Mucosa of rectum (tissue), 2 donors: ENCODE measurements at regions not wholly inside any gene's neighbourhood (a gene's known extent, or its start where the extent isn't known, plus 50 kb on each side); places are given as distances from the start of the nearest gene placed in this dataset.

Experiments
- H3K27ac ChIP-seq, 2 donors: one replicate each; pipeline ENCODE4 v1.7.0; 2013; ENCODE audit warnings: inconsistent platforms in 2 of 2, low read depth in 2 of 2, low read length in 2 of 2
- H3K27me3 ChIP-seq, 2 donors: one replicate each; pipeline ENCODE4 v1.7.0; 2013; ENCODE audit warnings: low read length in 2 of 2; ENCODE audit not compliant: control insufficient read depth in 2 of 2, insufficient read depth in 2 of 2
- H3K36me3 ChIP-seq, 2 donors: one replicate each; pipeline ENCODE4 v1.7.0; 2013; ENCODE audit warnings: low read length in 2 of 2; ENCODE audit not compliant: control insufficient read depth in 2 of 2, insufficient read depth in 2 of 2
- H3K4me1 ChIP-seq, 2 donors: one replicate each; pipeline ENCODE4 v1.7.0; 2013; ENCODE audit warnings: low read length in 2 of 2, mild to moderate bottlenecking in 1 of 2; ENCODE audit not compliant: control insufficient read depth in 2 of 2, insufficient read depth in 2 of 2
- H3K4me3 ChIP-seq, 2 donors: one replicate each; pipeline ENCODE4 v1.7.0; 2013; ENCODE audit warnings: low read length in 2 of 2
- H3K9ac ChIP-seq, 2 donors: one replicate each; pipeline ENCODE4 v1.7.0; 2013; ENCODE audit warnings: low read length in 2 of 2, low read depth in 1 of 2, mild to moderate bottlenecking in 1 of 2
- H3K9me3 ChIP-seq, 2 donors: one replicate each; pipeline ENCODE4 v1.7.0; 2013; ENCODE audit warnings: low read length in 2 of 2; ENCODE audit not compliant: control insufficient read depth in 2 of 2
- donor health status: healthy.
- donor health status: Normal muscosa, but diverticular disease.

- Histone ChIP-seq H3K9ac (no peak overlapping the region), H3K27me3 (no peaks in the 10 kb centered on the region), H3K27ac (no peak overlapping the region), H3K36me3 (no peaks in the 10 kb centered on the region), H3K4me3 (no peak overlapping the region), H3K4me1 (no peaks in the 10 kb centered on the region), H3K9me3 (peaks cover 0 to 2% of the 10 kb centered on the region in 2 donors)
Observed at GRCh38 chr6:9978480-9978879, 436.4 kb downstream of the TFAP2A start.

- Histone ChIP-seq H3K4me1 (no peaks in the 10 kb centered on the region), H3K27ac (no peak overlapping the region), H3K27me3 (no peaks in the 10 kb centered on the region), H3K9me3 (peaks cover 0 to 2% of the 10 kb centered on the region in 2 donors), H3K9ac (no peak overlapping the region), H3K4me3 (no peak overlapping the region), H3K36me3 (no peaks in the 10 kb centered on the region)
Observed at GRCh38 chr6:9977411-9977810, 437.5 kb downstream of the TFAP2A start.

GRCh38 chr6:9961646-9962045 lies 453.2 kb downstream of the TFAP2A start:
- H3K4me3 ChIP-seq, result no peak overlapping the region
- H3K4me1 ChIP-seq, result no peaks in the 10 kb centered on the region
- H3K36me3 ChIP-seq, result no peaks in the 10 kb centered on the region
- H3K9ac ChIP-seq, result no peak overlapping the region
- no peaks in the 10 kb centered on the region for H3K9me3 ChIP-seq
- H3K27me3 ChIP-seq, result no peaks in the 10 kb centered on the region
- H3K27ac ChIP-seq, result no peak overlapping the region

GRCh38 chr6:9957215-9957759 lies 457.6 kb downstream of the TFAP2A start:
- no peak overlapping the region for H3K27ac ChIP-seq
- H3K36me3 ChIP-seq, result no peaks in the 10 kb centered on the region
- no peaks in the 10 kb centered on the region for H3K4me1 ChIP-seq
- no peak overlapping the region for H3K9ac ChIP-seq
- no peak overlapping the region for H3K4me3 ChIP-seq
- H3K27me3 ChIP-seq, result no peaks in the 10 kb centered on the region
- no peaks in the 10 kb centered on the region for H3K9me3 ChIP-seq

- Histone ChIP-seq H3K4me3 (no peak overlapping the region), H3K27me3 (no peaks in the 10 kb centered on the region), H3K9ac (no peak overlapping the region), H3K27ac (no peak overlapping the region), H3K9me3 (no peaks in the 10 kb centered on the region), H3K36me3 (no peaks in the 10 kb centered on the region), H3K4me1 (no peaks in the 10 kb centered on the region)
Observed at GRCh38 chr6:9948678-9949077, 466.2 kb downstream of the TFAP2A start.

- Histone ChIP-seq H3K9ac (no peak overlapping the region), H3K27me3 (no peaks in the 10 kb centered on the region), H3K27ac (no peak overlapping the region), H3K4me3 (no peak overlapping the region), H3K4me1 (no peaks in the 10 kb centered on the region), H3K36me3 (no peaks in the 10 kb centered on the region), H3K9me3 (no peaks in the 10 kb centered on the region)
Observed at GRCh38 chr6:9943986-9944385, 470.9 kb downstream of the TFAP2A start.

GRCh38 chr6:9943026-9943425 lies 471.8 kb downstream of the TFAP2A start:
- no peaks in the 10 kb centered on the region for H3K4me1 ChIP-seq
- no peaks in the 10 kb centered on the region for H3K9me3 ChIP-seq
- H3K27ac ChIP-seq, result no peak overlapping the region
- H3K36me3 ChIP-seq, result no peaks in the 10 kb centered on the region
- no peaks in the 10 kb centered on the region for H3K27me3 ChIP-seq
- no peak overlapping the region for H3K9ac ChIP-seq
- H3K4me3 ChIP-seq, result no peak overlapping the region

- Histone ChIP-seq H3K27ac (no peak overlapping the region), H3K27me3 (no peaks in the 10 kb centered on the region), H3K36me3 (no peaks in the 10 kb centered on the region), H3K9ac (no peak overlapping the region), H3K9me3 (no peaks in the 10 kb centered on the region), H3K4me1 (no peaks in the 10 kb centered on the region), H3K4me3 (no peak overlapping the region)
Observed at GRCh38 chr6:9942131-9942530, 472.7 kb downstream of the TFAP2A start.

- Histone ChIP-seq H3K36me3 (no peaks in the 10 kb centered on the region), H3K4me1 (no peaks in the 10 kb centered on the region), H3K4me3 (no peak overlapping the region), H3K9ac (no peak overlapping the region), H3K27me3 (no peaks in the 10 kb centered on the region), H3K9me3 (no peaks in the 10 kb centered on the region), H3K27ac (no peak overlapping the region)
Observed at GRCh38 chr6:9938801-9939200, 476.1 kb downstream of the TFAP2A start.

GRCh38 chr6:9937031-9937763 lies 477.7 kb downstream of the TFAP2A start:
- Histone ChIP-seq H3K4me1 (no peaks in the 10 kb centered on the region), H3K36me3 (no peaks in the 10 kb centered on the region), H3K4me3 (no peak overlapping the region), H3K9ac (no peak overlapping the region), H3K9me3 (no peaks in the 10 kb centered on the region), H3K27ac (no peak overlapping the region), H3K27me3 (no peaks in the 10 kb centered on the region)
